Effector memory CD4-positive, alpha-beta T cell (primary cell): ENCODE measurements at regions not wholly inside any gene's neighbourhood (a gene's known extent, or its start where the extent isn't known, plus 50 kb on each side); places are given as distances from the start of the nearest gene placed in this dataset.
"Not testable (repeated sequence)": the region's sequence is repeated elsewhere in the genome, so short reads cannot be mapped to it uniquely, and the experiment has no call there.

Experiments used
- DNase-seq, 3 donors: peaks; one replicate each; pipeline ENCODE4 v3.0.0-alpha.2; 2020
- H3K27ac ChIP-seq: 2 replicates; pipeline ENCODE4 v1.7.0; 2013; ENCODE audit warnings: mild to moderate bottlenecking, low read length, moderate library complexity; ENCODE audit not compliant: insufficient read depth, poor library complexity, severe bottlenecking
- H3K27me3 ChIP-seq: replicated peaks from 2 replicates; pipeline ENCODE4 v1.7.0; 2013; ENCODE audit warnings: mild to moderate bottlenecking, low read length; ENCODE audit not compliant: insufficient read depth, control insufficient read depth, poor library complexity, severe bottlenecking
- H3K36me3 ChIP-seq: 2 replicates; pipeline ENCODE4 v1.7.0; 2013; ENCODE audit warnings: mild to moderate bottlenecking, low read length, moderate library complexity; ENCODE audit not compliant: control insufficient read depth, insufficient read depth
- H3K4me1 ChIP-seq: 2 replicates; pipeline ENCODE4 v1.7.0; 2013; ENCODE audit warnings: low read length, mild to moderate bottlenecking; ENCODE audit not compliant: control insufficient read depth, insufficient read depth, poor library complexity, severe bottlenecking
- H3K4me3 ChIP-seq: 2 replicates; pipeline ENCODE4 v1.7.0; 2013; ENCODE audit warnings: low read length, low read depth, mild to moderate bottlenecking; ENCODE audit not compliant: insufficient read depth, poor library complexity, severe bottlenecking
- H3K9me3 ChIP-seq: 2 replicates; pipeline ENCODE4 v1.7.0; 2013; ENCODE audit warnings: mild to moderate bottlenecking, low read length, moderate library complexity; ENCODE audit not compliant: control insufficient read depth

GRCh38 chr7:29619111-29619510, 55.5 kb downstream of the PRR15 start:
- Histone ChIP-seq H3K36me3 (no peaks in the 10 kb centered on the region), H3K9me3 (no peaks in the 10 kb centered on the region), H3K27me3 (no peaks in the 10 kb centered on the region), H3K4me3 (no peak overlapping the region), H3K27ac (no peak overlapping the region), H3K4me1 (no peaks in the 10 kb centered on the region)
- DNase-seq = no peak

- Histone ChIP-seq H3K27ac (no peak overlapping the region), H3K4me1 (no peaks in the 10 kb centered on the region), H3K9me3 (no peaks in the 10 kb centered on the region), H3K36me3 (no peaks in the 10 kb centered on the region), H3K27me3 (no peaks in the 10 kb centered on the region), H3K4me3 (no peak overlapping the region)
- no peak for DNase-seq
These were observed 56.4 kb downstream of the PRR15 start for GRCh38 chr7:29619848-29620555.

- H3K27ac ChIP-seq = no peak overlapping the region
- H3K4me1 ChIP-seq = no peaks in the 10 kb centered on the region
- H3K9me3 ChIP-seq = no peaks in the 10 kb centered on the region
- no peak for DNase-seq
- H3K36me3 ChIP-seq = no peaks in the 10 kb centered on the region
- H3K27me3 ChIP-seq = no peaks in the 10 kb centered on the region
- no peak overlapping the region for H3K4me3 ChIP-seq
These were observed 56.9 kb downstream of the PRR15 start for GRCh38 chr7:29620556-29620930.

GRCh38 chr7:29622335-29623265, 59.0 kb downstream of the PRR15 start:
- no peak for DNase-seq
- no peak overlapping the region for H3K27ac ChIP-seq
- H3K4me1 ChIP-seq = no peaks in the 10 kb centered on the region
- H3K4me3 ChIP-seq = no peak overlapping the region
- H3K36me3 ChIP-seq = no peaks in the 10 kb centered on the region
- H3K27me3 ChIP-seq = no peaks in the 10 kb centered on the region
- H3K9me3 ChIP-seq = no peaks in the 10 kb centered on the region

- Histone ChIP-seq H3K27ac (no peak overlapping the region), H3K9me3 (no peaks in the 10 kb centered on the region), H3K36me3 (no peaks in the 10 kb centered on the region), H3K4me1 (no peaks in the 10 kb centered on the region), H3K4me3 (no peak overlapping the region), H3K27me3 (no peaks in the 10 kb centered on the region)
- no peak for DNase-seq
These were observed 60.3 kb downstream of the PRR15 start for GRCh38 chr7:29623973-29624372.

- H3K4me3 ChIP-seq = no peak overlapping the region
- H3K36me3 ChIP-seq = no peaks in the 10 kb centered on the region
- no peak overlapping the region for H3K27ac ChIP-seq
- no peaks in the 10 kb centered on the region for H3K27me3 ChIP-seq
- no peaks in the 10 kb centered on the region for H3K9me3 ChIP-seq
- no peaks in the 10 kb centered on the region for H3K4me1 ChIP-seq
- no peak for DNase-seq
These were observed 63.1 kb downstream of the PRR15 start for GRCh38 chr7:29626730-29627129.

- no peaks in the 10 kb centered on the region for H3K4me1 ChIP-seq
- H3K4me3 ChIP-seq = no peak overlapping the region
- H3K27ac ChIP-seq = no peak overlapping the region
- H3K9me3 ChIP-seq = no peaks in the 10 kb centered on the region
- H3K27me3 ChIP-seq = no peaks in the 10 kb centered on the region
- no peak for DNase-seq
- no peaks in the 10 kb centered on the region for H3K36me3 ChIP-seq
These were observed 64.0 kb downstream of the PRR15 start for GRCh38 chr7:29627631-29628030.

GRCh38 chr7:29629507-29629906, 65.9 kb downstream of the PRR15 start:
- Histone ChIP-seq H3K4me3 (no peak overlapping the region), H3K27ac (no peak overlapping the region), H3K27me3 (no peaks in the 10 kb centered on the region), H3K9me3 (no peaks in the 10 kb centered on the region), H3K36me3 (no peaks in the 10 kb centered on the region), H3K4me1 (no peaks in the 10 kb centered on the region)
- DNase-seq = no peak

GRCh38 chr7:29635067-29636008, 71.7 kb downstream of the PRR15 start:
- not testable (repeated sequence) for H3K4me1 ChIP-seq, H3K36me3 ChIP-seq, H3K4me3 ChIP-seq, H3K9me3 ChIP-seq, H3K27ac ChIP-seq, H3K27me3 ChIP-seq, DNase-seq
